ENCODE measurements at regions not wholly inside any gene's neighbourhood (a gene's known extent, or its start where the extent isn't known, plus 50 kb on each side); places are given as distances from the start of the nearest gene placed in this dataset.

DNA sequence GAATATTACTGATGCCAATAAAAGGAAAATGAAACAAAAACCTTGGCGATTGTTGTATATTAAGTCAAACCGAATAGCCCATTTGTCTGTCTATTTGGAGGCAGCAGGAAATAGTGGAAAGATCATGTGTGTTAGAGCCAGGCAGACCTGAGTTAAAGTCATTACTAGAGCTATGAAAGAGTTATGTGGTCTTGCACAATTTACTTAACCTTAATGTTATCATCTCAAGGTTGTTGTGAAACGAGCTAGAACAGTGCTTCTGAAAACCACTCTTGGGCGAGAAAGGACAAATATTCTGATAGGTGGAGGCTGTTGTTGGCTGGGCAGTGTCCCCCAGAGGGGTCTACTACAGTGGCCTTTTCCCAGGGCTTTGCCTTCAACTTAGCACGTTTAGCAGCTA is 60.0 kb upstream of the NUP160 start:
- no peak for DNase-seq (ENCODE audit: insufficient read length, low spot score)
- no peak for FAIRE-seq
- TF ChIP-seq POLR2A (IDR thresholded peaks at IDR 0.05; ENCODE audit: low read depth, low read length): no peak

DNA sequence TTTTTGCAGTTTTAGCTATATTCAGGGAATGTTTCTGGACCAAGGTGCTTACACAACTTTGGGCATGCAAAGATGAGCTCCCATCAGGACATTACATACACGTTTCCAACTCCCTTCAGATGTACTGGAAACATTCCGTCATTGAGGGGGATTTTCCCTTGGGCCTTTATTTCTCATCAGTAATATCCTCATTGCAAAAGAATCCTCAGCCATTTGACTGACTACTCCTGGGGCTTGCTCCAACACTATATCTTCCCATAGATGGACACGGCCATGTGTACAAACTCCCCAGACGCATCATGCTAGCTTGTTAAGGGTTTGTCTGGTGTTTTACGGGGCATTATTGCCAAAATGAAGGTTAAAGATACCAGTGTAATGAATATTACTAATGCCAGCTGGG is 59.3 kb upstream of the NUP160 start:
- no peak for FAIRE-seq
- no peak for TF ChIP-seq POLR2A (IDR thresholded peaks at IDR 0.05; ENCODE audit: low read depth, low read length)
- no peak for DNase-seq (ENCODE audit: insufficient read length, low spot score)

DNA sequence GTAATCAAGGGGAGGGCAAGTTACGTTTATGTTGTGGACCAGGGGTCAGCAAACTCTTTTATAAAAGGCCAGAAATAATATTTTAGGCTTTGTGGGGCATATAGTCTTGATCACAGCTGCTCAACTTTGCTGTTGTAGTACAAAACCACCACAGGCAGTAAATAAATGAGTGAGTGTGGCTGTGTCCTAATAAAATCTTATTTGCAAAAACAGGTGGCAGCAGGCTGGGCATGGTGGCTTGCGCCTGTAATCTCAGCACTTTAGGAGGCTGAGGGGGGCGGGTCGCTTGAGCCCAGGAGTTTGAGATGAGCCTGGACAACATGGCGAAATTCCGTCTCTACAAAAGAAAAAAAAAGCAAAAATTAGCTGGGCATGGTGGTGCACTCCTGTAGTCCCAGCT is 57.9 kb upstream of the NUP160 start:
- no peak for DNase-seq (ENCODE audit: insufficient read length, low spot score)
- no peak for TF ChIP-seq POLR2A (IDR thresholded peaks at IDR 0.05; ENCODE audit: low read depth, low read length)
- FAIRE-seq: no peak

DNA sequence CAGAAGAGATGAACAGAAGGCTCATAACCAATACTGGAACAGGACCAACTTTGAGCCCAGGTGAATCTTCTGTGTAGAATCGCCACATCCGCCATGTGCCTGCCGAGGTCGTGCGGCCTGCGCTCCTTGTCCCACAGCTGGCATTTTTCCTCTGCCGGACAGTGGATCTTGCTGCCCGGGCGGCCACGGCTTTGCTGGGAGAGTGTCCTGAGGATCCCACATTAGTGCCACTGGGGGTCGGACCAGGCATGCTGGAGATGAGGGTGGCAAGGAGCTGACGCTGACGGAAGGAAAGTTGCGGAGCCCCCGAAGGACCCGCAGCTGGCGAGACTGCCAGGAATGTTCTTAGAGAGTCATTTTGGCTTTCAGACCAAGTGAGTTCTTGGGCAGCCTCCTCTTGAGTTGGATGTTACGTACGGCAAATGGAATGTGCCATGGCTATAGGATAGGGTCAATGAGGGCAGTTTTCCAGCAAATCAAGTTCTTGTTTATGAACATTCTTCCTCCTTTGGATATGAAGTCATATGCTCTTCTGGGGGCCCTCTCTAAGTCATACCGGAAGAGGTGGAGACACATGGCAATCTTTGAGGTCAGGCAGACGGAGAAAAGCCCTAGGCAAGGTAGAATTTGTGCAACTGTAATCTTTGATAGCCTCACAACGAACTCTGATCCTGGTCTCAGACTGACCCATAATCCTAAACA is 57.4 kb upstream of the NUP160 start:
- no peak for TF ChIP-seq POLR2A (IDR thresholded peaks at IDR 0.05; ENCODE audit: low read depth, low read length)
- FAIRE-seq (no peak), DNase-seq (ENCODE audit: insufficient read length, low spot score) (no peak)

DNA sequence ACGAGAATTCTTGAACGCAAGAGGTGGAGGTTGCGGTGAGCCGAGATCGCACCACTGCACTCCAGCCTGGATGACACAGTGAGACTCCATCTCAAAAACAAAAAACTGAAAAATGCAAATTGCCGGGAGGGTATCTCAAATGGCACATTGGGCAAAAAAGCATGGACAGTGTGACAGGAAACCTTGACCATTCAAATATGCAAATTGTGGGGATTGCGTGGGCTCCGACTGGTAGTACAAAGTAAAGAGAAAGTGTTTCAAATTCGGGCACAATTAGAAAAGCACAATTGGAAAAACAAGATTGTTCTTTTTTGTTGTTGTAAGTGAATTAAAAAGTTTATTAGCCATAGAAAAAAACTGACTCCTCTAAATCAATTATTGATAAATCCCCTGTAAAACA is 56.7 kb upstream of the NUP160 start:
- no peak for TF ChIP-seq POLR2A (IDR thresholded peaks at IDR 0.05; ENCODE audit: low read depth, low read length)
- no peak for DNase-seq (ENCODE audit: insufficient read length, low spot score)
- FAIRE-seq: no peak

DNA sequence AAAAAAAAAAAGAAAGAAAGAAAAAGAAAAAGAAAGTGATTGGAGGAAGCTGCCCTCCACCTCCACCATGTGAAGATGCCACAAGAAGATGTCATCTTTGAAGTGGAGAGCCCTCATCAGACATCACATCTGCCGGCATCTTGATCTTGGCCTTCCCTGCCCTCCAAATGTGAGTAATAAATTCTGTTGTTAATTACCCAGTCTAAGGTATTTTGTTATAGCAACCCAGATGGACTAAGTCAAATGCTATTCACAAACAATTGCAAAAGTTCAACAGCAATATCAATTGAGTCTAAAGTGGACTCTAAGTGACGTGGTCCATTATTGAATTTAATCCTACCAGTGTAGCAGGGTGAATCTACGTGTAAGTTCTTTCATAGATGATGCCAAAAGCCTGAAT is 55.9 kb upstream of the NUP160 start:
- no peak for FAIRE-seq
- DNase-seq (ENCODE audit: insufficient read length, low spot score): no peak
- TF ChIP-seq POLR2A (IDR thresholded peaks at IDR 0.05; ENCODE audit: low read depth, low read length): no peak

DNA sequence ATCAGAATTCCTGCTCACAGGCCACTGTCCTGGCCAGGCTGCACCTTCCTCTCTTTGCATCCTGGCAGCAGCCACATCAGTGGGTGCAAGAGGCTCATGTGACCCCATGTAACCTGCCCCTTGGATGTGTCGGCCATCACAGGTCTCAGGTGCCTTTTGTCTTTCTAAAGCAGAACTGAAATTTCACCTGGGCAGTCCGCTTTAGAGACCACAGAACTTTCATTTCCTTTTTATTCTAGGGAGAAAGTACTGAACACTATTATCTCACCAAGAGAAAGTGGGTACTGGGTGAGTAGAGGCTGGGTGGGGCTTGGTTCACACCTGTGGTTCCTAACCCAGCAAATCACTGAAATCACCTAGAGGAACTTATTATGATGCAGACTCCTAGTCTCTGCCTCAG is 51.7 kb upstream of the NUP160 start:
- no peak for DNase-seq (ENCODE audit: insufficient read length, low spot score)
- no peak for TF ChIP-seq POLR2A (IDR thresholded peaks at IDR 0.05; ENCODE audit: low read depth, low read length)
- FAIRE-seq: no peak

Measured in H54 (cell line).